ENCODE measurements at regions not wholly inside any gene's neighbourhood (a gene's known extent, or its start where the extent isn't known, plus 50 kb on each side); places are given as distances from the start of the nearest gene placed in this dataset.

DNA sequence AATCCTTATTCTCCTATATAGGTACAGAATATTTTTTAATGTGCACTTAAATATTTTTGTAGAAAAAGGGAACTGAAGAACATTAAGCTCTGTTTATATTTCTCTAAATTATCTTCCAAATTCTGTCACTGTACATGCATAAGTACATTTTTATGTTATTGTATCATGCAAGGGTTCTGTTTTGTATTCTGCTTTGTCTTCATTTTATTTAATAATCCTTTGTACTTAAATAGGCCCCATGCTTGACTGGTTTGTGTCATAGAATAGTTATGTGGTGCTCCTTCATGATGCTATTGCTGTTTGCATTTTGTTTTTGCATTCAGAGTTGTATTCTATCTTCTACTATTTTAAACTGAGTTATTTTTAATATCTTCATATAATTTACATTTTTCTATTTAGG is 111.9 kb upstream of the EDNRA start:
- TF ChIP-seq, protein P1, sequence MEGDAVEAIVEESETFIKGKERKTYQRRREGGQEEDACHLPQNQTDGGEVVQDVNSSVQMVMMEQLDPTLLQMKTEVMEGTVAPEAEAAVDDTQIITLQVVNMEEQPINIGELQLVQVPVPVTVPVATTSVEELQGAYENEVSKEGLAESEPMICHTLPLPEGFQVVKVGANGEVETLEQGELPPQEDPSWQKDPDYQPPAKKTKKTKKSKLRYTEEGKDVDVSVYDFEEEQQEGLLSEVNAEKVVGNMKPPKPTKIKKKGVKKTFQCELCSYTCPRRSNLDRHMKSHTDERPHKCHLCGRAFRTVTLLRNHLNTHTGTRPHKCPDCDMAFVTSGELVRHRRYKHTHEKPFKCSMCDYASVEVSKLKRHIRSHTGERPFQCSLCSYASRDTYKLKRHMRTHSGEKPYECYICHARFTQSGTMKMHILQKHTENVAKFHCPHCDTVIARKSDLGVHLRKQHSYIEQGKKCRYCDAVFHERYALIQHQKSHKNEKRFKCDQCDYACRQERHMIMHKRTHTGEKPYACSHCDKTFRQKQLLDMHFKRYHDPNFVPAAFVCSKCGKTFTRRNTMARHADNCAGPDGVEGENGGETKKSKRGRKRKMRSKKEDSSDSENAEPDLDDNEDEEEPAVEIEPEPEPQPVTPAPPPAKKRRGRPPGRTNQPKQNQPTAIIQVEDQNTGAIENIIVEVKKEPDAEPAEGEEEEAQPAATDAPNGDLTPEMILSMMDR (IDR thresholded peaks at IDR 0.05; ENCODE audit: poor library complexity) = no peak
- TF ChIP-seq EZH2phosphoT487 (IDR thresholded peaks at IDR 0.05; ENCODE audit: low read depth, severe bottlenecking, unreplicated experiment) = no peak
- TF ChIP-seq EZH2 (IDR thresholded peaks at IDR 0.05; ENCODE audit: borderline replicate concordance) = no peak
